ENCODE measurements at regions not wholly inside any gene's neighbourhood (a gene's known extent, or its start where the extent isn't known, plus 50 kb on each side); places are given as distances from the start of the nearest gene placed in this dataset.

GRCh38 chr21:26761174-26761915 lies 83.9 kb downstream of the ADAMTS1 start:
- Mint-ChIP-seq H3K36me3 (ENCODE audit: low read depth) (no peaks in the 10 kb centered on the region), H3K4me1 (no peaks in the 10 kb centered on the region), H3K9me3 (no peaks in the 10 kb centered on the region), H3K27me3 (no peaks in the 10 kb centered on the region), H3K27ac (no peak overlapping the region), H3K4me3 (no peak overlapping the region)
- ChIA-PET CTCF (interaction anchor here (0.6 kb wide), 1 partner anchor 26 kb away, joined by 3 read pairs; no protein-coding TSS in a partner anchor), POLR2A (no interaction called here)
- no peak for ATAC-seq (ENCODE audit: low read depth)
- intact Hi-C loops (cut with micrococcal nuclease), result no loop called here
- DNase-seq, result no peak
- TF ChIP-seq, protein P1, sequence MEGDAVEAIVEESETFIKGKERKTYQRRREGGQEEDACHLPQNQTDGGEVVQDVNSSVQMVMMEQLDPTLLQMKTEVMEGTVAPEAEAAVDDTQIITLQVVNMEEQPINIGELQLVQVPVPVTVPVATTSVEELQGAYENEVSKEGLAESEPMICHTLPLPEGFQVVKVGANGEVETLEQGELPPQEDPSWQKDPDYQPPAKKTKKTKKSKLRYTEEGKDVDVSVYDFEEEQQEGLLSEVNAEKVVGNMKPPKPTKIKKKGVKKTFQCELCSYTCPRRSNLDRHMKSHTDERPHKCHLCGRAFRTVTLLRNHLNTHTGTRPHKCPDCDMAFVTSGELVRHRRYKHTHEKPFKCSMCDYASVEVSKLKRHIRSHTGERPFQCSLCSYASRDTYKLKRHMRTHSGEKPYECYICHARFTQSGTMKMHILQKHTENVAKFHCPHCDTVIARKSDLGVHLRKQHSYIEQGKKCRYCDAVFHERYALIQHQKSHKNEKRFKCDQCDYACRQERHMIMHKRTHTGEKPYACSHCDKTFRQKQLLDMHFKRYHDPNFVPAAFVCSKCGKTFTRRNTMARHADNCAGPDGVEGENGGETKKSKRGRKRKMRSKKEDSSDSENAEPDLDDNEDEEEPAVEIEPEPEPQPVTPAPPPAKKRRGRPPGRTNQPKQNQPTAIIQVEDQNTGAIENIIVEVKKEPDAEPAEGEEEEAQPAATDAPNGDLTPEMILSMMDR (IDR thresholded peaks at IDR 0.05), result no peak

GRCh38 chr21:26759731-26760130 lies 85.5 kb downstream of the ADAMTS1 start:
- Mint-ChIP-seq H3K36me3 (ENCODE audit: low read depth) (no peaks in the 10 kb centered on the region), H3K27ac (no peak overlapping the region), H3K27me3 (no peaks in the 10 kb centered on the region), H3K9me3 (no peaks in the 10 kb centered on the region), H3K4me1 (no peaks in the 10 kb centered on the region), H3K4me3 (no peak overlapping the region)
- TF ChIP-seq, protein P1 (IDR thresholded peaks at IDR 0.05), result no peak
- DNase-seq, result no peak
- no peak for ATAC-seq (ENCODE audit: low read depth)
- ChIA-PET CTCF (no interaction called here), POLR2A (no interaction called here)
- intact Hi-C loops (cut with micrococcal nuclease), result no loop called here

- intact Hi-C loops (cut with micrococcal nuclease), result no loop called here
- CTCF ChIA-PET, result no interaction called here
- Mint-ChIP-seq H3K36me3 (ENCODE audit: low read depth) (no peaks in the 10 kb centered on the region), H3K27me3 (no peaks in the 10 kb centered on the region), H3K9me3 (no peaks in the 10 kb centered on the region), H3K27ac (no peak overlapping the region), H3K4me3 (no peak overlapping the region), H3K4me1 (no peaks in the 10 kb centered on the region)
- POLR2A ChIA-PET, result no interaction called here
- TF ChIP-seq, protein P1 (IDR thresholded peaks at IDR 0.05), result no peak
- DNase-seq, result no peak
- ATAC-seq (ENCODE audit: low read depth), result no peak
These were observed 86.9 kb downstream of the ADAMTS1 start for GRCh38 chr21:26758083-26758880.

DNA sequence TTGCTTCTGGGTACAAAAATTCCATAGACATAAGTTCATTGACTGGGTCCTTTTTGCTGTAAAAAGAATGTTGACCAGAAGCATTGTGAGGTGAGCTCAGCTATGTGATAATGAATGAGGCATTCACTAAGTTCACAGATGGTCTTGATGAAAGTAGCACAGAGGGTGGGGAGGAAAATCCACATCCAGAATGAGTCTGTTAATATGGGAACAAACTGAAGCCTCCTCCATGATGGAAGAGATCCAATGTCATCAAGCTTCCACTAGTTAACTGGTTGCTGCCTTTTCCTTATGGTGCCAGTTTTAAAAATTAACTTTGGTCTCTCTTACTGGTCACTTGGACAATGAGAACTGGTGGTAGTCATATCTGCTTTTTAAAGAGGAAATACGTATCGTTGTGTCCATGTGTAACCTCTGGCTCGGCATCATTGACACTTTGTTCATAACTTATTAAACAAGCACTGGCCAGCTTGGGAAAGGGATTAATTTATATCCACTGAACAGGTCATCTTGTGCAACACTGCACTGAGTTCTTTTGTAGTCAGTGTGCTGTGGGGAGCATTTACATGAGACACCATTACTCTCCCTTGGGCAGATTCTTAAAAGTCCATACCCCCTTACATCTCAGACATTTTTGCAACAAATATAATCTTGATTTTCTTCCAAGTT lies 88.6 kb downstream of the ADAMTS1 start:
- DNase-seq, result no peak
- ChIA-PET CTCF (no interaction called here), POLR2A (no interaction called here)
- Mint-ChIP-seq H3K27me3 (no peaks in the 10 kb centered on the region), H3K9me3 (no peaks in the 10 kb centered on the region), H3K27ac (no peak overlapping the region), H3K36me3 (ENCODE audit: low read depth) (no peaks in the 10 kb centered on the region), H3K4me3 (no peak overlapping the region), H3K4me1 (no peaks in the 10 kb centered on the region)
- TF ChIP-seq, protein P1 (IDR thresholded peaks at IDR 0.05), result no peak
- intact Hi-C loops (cut with micrococcal nuclease), result no loop called here
- no peak for ATAC-seq (ENCODE audit: low read depth)

DNA sequence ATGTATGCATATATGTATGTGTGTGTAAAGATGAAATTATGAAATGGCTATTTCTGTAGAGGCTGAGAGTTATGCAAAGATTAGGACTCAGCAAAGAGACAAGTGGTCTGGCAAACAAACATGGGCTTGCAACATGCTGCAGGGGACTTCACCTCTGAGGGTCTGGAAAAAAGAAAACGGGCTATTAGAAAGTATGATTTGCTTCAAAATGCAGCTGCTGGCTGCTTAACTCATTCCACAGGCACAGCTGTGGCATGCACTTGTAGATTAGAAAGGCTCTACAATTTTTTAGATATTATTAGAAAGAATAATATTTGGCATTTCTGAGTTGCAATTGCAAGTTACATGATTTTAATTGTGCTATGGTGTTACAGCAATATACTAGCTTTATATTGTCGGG lies 90.4 kb downstream of the ADAMTS1 start:
- Mint-ChIP-seq H3K27me3 (no peaks in the 10 kb centered on the region), H3K36me3 (ENCODE audit: low read depth) (no peaks in the 10 kb centered on the region), H3K27ac (no peak overlapping the region), H3K4me3 (no peak overlapping the region), H3K4me1 (no peaks in the 10 kb centered on the region), H3K9me3 (no peaks in the 10 kb centered on the region)
- intact Hi-C loops (cut with micrococcal nuclease), result no loop called here
- ATAC-seq (ENCODE audit: low read depth) (no peak), DNase-seq (no peak)
- TF ChIP-seq, protein P1 (IDR thresholded peaks at IDR 0.05), result no peak
- POLR2A ChIA-PET, result no interaction called here
- CTCF ChIA-PET, result interaction anchor here (0.5 kb wide), 1 partner anchor 634 kb away, joined by 3 read pairs; no protein-coding TSS in a partner anchor

All from activated B cell treated with CpG ODN at 0.5 μM for 24 hours (primary cell).